ENCODE measurements at regions not wholly inside any gene's neighbourhood (a gene's known extent, or its start where the extent isn't known, plus 50 kb on each side); places are given as distances from the start of the nearest gene placed in this dataset.

DNA sequence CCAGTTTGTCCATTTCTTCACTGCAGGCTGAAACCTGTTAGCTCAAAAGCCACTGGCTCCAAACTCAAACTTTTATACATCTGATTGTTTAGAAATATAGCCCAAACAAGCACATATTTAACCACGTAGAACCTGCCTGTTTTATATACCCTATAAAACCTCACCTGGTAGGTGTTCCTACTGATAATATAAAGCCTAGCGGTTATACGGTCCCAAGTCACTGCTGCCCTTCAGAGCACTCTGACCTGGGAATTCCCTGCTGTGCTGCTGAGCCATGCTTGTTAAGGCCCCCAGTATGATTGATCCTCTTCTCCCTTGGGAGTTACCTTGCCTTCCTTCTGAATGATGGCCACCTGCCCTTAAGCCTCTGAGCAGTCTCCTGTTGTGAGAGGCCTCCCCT, 432.8 kb upstream of the LCORL start:
- intact Hi-C loops (cut with micrococcal nuclease): no loop called here
- BruUV-seq (replicated peaks): no TSS peak
- no peak overlapping the region for H3K27ac ChIP-seq (ENCODE audit: insufficient read depth, low read depth, low read length)
- H3K9me1 ChIP-seq (replicated peaks; ENCODE audit: control insufficient read depth, extremely low read depth, insufficient read depth, low read length): no peaks in the 10 kb centered on the region
- no peak for TF ChIP-seq JUN (IDR thresholded peaks at IDR 0.05; ENCODE audit: borderline replicate concordance, insufficient read depth, insufficient read length, low read depth)
- no peak for TF ChIP-seq MAX (IDR thresholded peaks at IDR 0.05; ENCODE audit: insufficient read depth, insufficient read length)
- no peak for TF ChIP-seq FOS (IDR thresholded peaks at IDR 0.05; ENCODE audit: borderline replicate concordance, insufficient read depth, low read length)
- TF ChIP-seq EZH2 (IDR thresholded peaks at IDR 0.05; ENCODE audit: borderline replicate concordance, low read depth, low read length, severe bottlenecking): no peak
- no peak for TF ChIP-seq GATA2 (IDR thresholded peaks at IDR 0.05; ENCODE audit: insufficient read depth, insufficient read length, low read depth, low read length)
- TF ChIP-seq CTCF (IDR thresholded peaks at IDR 0.05; ENCODE audit: extremely low read depth in 1 of 2, insufficient read depth in 1 of 2, low read depth in 1 of 2, low read length in 2 of 2): no peak
- no peak for TF ChIP-seq POLR2AphosphoS5 (IDR thresholded peaks at IDR 0.05; ENCODE audit: insufficient read depth, low read depth, low read length)
- TF ChIP-seq POLR2A (IDR thresholded peaks at IDR 0.05; ENCODE audit: low read depth, low read length): no peak
- TF ChIP-seq MYC (IDR thresholded peaks at IDR 0.05; ENCODE audit: low read depth, low read length): no peak
- no peaks in the 10 kb centered on the region for H3K9me3 ChIP-seq (replicated peaks; ENCODE audit: control insufficient read depth, insufficient read depth, low read length)
- H3K4me2 ChIP-seq (ENCODE audit: insufficient read depth, low read length): no peak overlapping the region
- H3K79me2 ChIP-seq (ENCODE audit: control insufficient read depth, insufficient read depth, low read length): no peaks in the 10 kb centered on the region
- H3K36me3 ChIP-seq (ENCODE audit: control insufficient read depth in 2 of 2, extremely low read depth in 1 of 2, insufficient read depth in 2 of 2, low read length in 2 of 2): no peaks in the 10 kb centered on the region
- CTCF ChIA-PET: no interaction called here
- FAIRE-seq: no peak
- POLR2A ChIA-PET: no interaction called here
- no peak overlapping the region for H3K9ac ChIP-seq (replicated peaks; ENCODE audit: extremely low read depth, insufficient read depth, low read length)
- DNase-seq (ENCODE audit: low read depth, low spot score): no peak
- no peaks in the 10 kb centered on the region for H3K4me1 ChIP-seq (ENCODE audit: control insufficient read depth, extremely low read depth, insufficient read depth, low read length)
- peaks cover 0 to 1% of the 10 kb centered on the region in 2 experiments for H3K27me3 ChIP-seq (ENCODE audit: control insufficient read depth in 2 of 2, insufficient read depth in 2 of 2, low read length in 2 of 2)
- no peaks in the 10 kb centered on the region for H4K20me1 ChIP-seq (replicated peaks; ENCODE audit: control insufficient read depth, extremely low read depth, insufficient read depth, low read length)
- H2AFZ ChIP-seq (ENCODE audit: low read depth, low read length): no peak overlapping the region
- dilution Hi-C loops (cut with MboI; ENCODE audit: extremely low pct_ligation_motif_present, low sequenced_read_pairs): no loop called here
- no peak overlapping the region for H3K4me3 ChIP-seq (replicated peaks in 1 of 3; ENCODE audit: insufficient read depth in 1 of 3, low read depth in 1 of 3, low read length in 3 of 3)

Data from endothelial cell of umbilical vein (primary cell).